Fibroblast of lung (primary cell): ENCODE measurements at regions not wholly inside any gene's neighbourhood (a gene's known extent, or its start where the extent isn't known, plus 50 kb on each side); places are given as distances from the start of the nearest gene placed in this dataset.

Experiments used
- DNase-seq, 2 donors: peaks; one replicate each; pipeline versions ENCODE4 v3.0.0 to v3.0.0-alpha.2; 2010; ENCODE audit warnings: low read depth in 2 of 2
- H2AFZ ChIP-seq: 2 replicates; pipeline ENCODE4 v1.5.1; 2012; ENCODE audit warnings: low read length, control low read depth, inconsistent platforms
- H3K27ac ChIP-seq: 2 replicates; pipeline ENCODE4 v1.5.1; 2011; ENCODE audit warnings: low read length, control low read depth; ENCODE audit not compliant: insufficient read depth
- H3K27me3 ChIP-seq: 2 replicates; pipeline ENCODE4 v1.5.1; 2011; ENCODE audit warnings: mild to moderate bottlenecking, low read length; ENCODE audit not compliant: control insufficient read depth, insufficient read depth
- H3K36me3 ChIP-seq: 2 replicates; pipeline ENCODE4 v1.5.1; 2011; ENCODE audit warnings: low read length; ENCODE audit not compliant: control insufficient read depth, insufficient read depth
- H3K4me1 ChIP-seq: 2 replicates; pipeline ENCODE4 v1.5.1; 2011; ENCODE audit warnings: low read length; ENCODE audit not compliant: control insufficient read depth, insufficient read depth; ENCODE audit errors: extremely low read depth
- H3K4me2 ChIP-seq: 2 replicates; pipeline ENCODE4 v1.5.1; 2011; ENCODE audit warnings: low read length, control low read depth; ENCODE audit not compliant: insufficient read depth; ENCODE audit errors: extremely low read depth
- H3K4me3 ChIP-seq, 4 experiments: fragments of 200-600 bp in 1 of 4; sonication (generic) in 1 of 4; replicated peaks in 1 of 4; 2 replicates each; pipeline ENCODE4 v1.5.1; 2011 to 2016; ENCODE audit warnings: low read length in 4 of 4, low read depth in 3 of 4, mild to moderate bottlenecking in 3 of 4, control low read depth in 2 of 4, inconsistent platforms in 1 of 4, mixed read lengths in 1 of 4; ENCODE audit not compliant: insufficient read depth in 1 of 4; ENCODE audit errors: control extremely low read depth in 1 of 4
- H3K79me2 ChIP-seq: 2 replicates; pipeline ENCODE4 v1.5.1; 2012; ENCODE audit warnings: mild to moderate bottlenecking, low read length, inconsistent platforms; ENCODE audit not compliant: control insufficient read depth, insufficient read depth
- H3K9ac ChIP-seq: 2 replicates; pipeline ENCODE4 v1.5.1; 2011; ENCODE audit warnings: mild to moderate bottlenecking, low read length, control low read depth; ENCODE audit not compliant: insufficient read depth
- H3K9me3 ChIP-seq: 2 replicates; pipeline ENCODE4 v1.5.1; 2012; ENCODE audit warnings: low read depth, low read length; ENCODE audit not compliant: control insufficient read depth, insufficient read depth
- H4K20me1 ChIP-seq: 2 replicates; pipeline ENCODE4 v1.5.1; 2011; ENCODE audit warnings: low read length; ENCODE audit not compliant: control insufficient read depth, insufficient read depth; ENCODE audit errors: extremely low read depth
- CTCF ChIP-seq, 2 donors: IDR thresholded peaks in 1 of 2; conservative IDR thresholded peaks in 1 of 2; 1 replicate in 1 of 2; 2 replicates in 1 of 2; pipeline ENCODE4 v1.5.1; 2011 to 2012; ENCODE audit warnings: low read length in 2 of 2, control low read depth in 1 of 2, inconsistent platforms in 1 of 2, low read depth in 1 of 2, mild to moderate bottlenecking in 1 of 2
- EZH2 ChIP-seq: IDR thresholded peaks from 2 replicates; pipeline ENCODE4 v1.5.1; 2012; ENCODE audit warnings: low read length, control low read depth, mild to moderate bottlenecking; ENCODE audit errors: missing control alignments

- no peaks in the 10 kb centered on the region for H3K27me3 ChIP-seq
Measured at GRCh38 chr2:195513119-195513518, 143.9 kb upstream of the SLC39A10 start.

GRCh38 chr2:195509551-195509950, 147.5 kb upstream of the SLC39A10 start:
- Histone ChIP-seq H4K20me1 (no peaks in the 10 kb centered on the region), H3K27ac (no peak overlapping the region), H3K4me1 (no peaks in the 10 kb centered on the region), H3K79me2 (no peaks in the 10 kb centered on the region), H3K9me3 (no peaks in the 10 kb centered on the region), H3K27me3 (no peaks in the 10 kb centered on the region), H3K9ac (no peak overlapping the region), H3K4me3 (no peak overlapping the region), H2AFZ (no peak overlapping the region), H3K4me2 (no peak overlapping the region), H3K36me3 (no peaks in the 10 kb centered on the region)
- DNase-seq = no peak
- no peak for TF ChIP-seq EZH2
- TF ChIP-seq CTCF (conservative IDR thresholded peaks at IDR 0.05 in 1 of 2, IDR thresholded peaks at IDR 0.05 in 1 of 2; ENCODE audit: low read depth in 1 of 2, low read length in 2 of 2) = no peak

More at GRCh38 chr2:195513119-195513518, 143.9 kb upstream of the SLC39A10 start:
- no peak overlapping the region for H3K4me3 ChIP-seq
- no peaks in the 10 kb centered on the region for H4K20me1 ChIP-seq
- no peaks in the 10 kb centered on the region for H3K79me2 ChIP-seq
- H2AFZ ChIP-seq = no peak overlapping the region
- no peaks in the 10 kb centered on the region for H3K36me3 ChIP-seq
- H3K9me3 ChIP-seq = no peaks in the 10 kb centered on the region
- H3K9ac ChIP-seq = no peak overlapping the region
- H3K4me2 ChIP-seq = no peak overlapping the region
- TF ChIP-seq EZH2 (no peak), CTCF (conservative IDR thresholded peaks at IDR 0.05 in 1 of 2, IDR thresholded peaks at IDR 0.05 in 1 of 2; ENCODE audit: low read depth in 1 of 2, low read length in 2 of 2) (no peak)
- DNase-seq = no peak
- H3K4me1 ChIP-seq = no peaks in the 10 kb centered on the region
- no peak overlapping the region for H3K27ac ChIP-seq

- Histone ChIP-seq H4K20me1 (no peaks in the 10 kb centered on the region), H2AFZ (no peak overlapping the region), H3K36me3 (no peaks in the 10 kb centered on the region), H3K9ac (no peak overlapping the region), H3K79me2 (no peaks in the 10 kb centered on the region), H3K4me2 (no peak overlapping the region), H3K27me3 (no peaks in the 10 kb centered on the region), H3K27ac (no peak overlapping the region), H3K9me3 (no peaks in the 10 kb centered on the region), H3K4me1 (no peaks in the 10 kb centered on the region), H3K4me3 (no peak overlapping the region)
- DNase-seq = no peak
- no peak for TF ChIP-seq EZH2
Measured at GRCh38 chr2:195508139-195508455, 148.9 kb upstream of the SLC39A10 start.
